ENCODE measurements at regions not wholly inside any gene's neighbourhood (a gene's known extent, or its start where the extent isn't known, plus 50 kb on each side); places are given as distances from the start of the nearest gene placed in this dataset.

DNA sequence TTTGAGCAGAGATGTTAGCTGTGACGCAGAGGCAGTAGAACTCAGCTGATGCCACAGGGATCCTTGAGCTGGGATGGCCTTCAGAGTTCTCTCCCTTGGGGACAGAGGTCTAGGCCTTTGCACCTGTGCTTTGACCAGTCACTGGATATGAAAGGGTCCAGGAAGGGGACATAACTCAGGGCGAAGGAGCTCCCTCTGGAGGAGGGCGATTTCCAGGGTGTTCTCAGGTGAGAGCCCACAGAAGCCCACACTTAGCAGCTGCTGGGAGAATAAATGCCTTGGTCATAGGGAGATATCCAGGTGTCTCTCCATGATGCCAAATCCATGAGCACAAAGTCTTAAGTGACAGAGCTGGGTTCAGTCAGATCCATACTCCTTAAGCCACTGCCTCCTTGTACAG, 369.2 kb downstream of the NYAP2 start:
- Histone ChIP-seq H3K9ac (ENCODE audit: insufficient read depth, low read length) (no peak overlapping the region), H4K20me1 (ENCODE audit: control insufficient read depth, extremely low read depth, insufficient read depth, low read length) (no peaks in the 10 kb centered on the region), H3K4me3 (replicated peaks in 1 of 4; ENCODE audit: control extremely low read depth in 1 of 4, insufficient read depth in 1 of 4, low read depth in 3 of 4, low read length in 4 of 4) (no peak overlapping the region), H3K27me3 (ENCODE audit: control insufficient read depth, insufficient read depth, low read length) (no peaks in the 10 kb centered on the region), H3K79me2 (ENCODE audit: control insufficient read depth, insufficient read depth, low read length) (no peaks in the 10 kb centered on the region), H3K9me3 (ENCODE audit: control insufficient read depth, insufficient read depth, low read depth, low read length) (no peaks in the 10 kb centered on the region), H3K4me1 (ENCODE audit: control insufficient read depth, extremely low read depth, insufficient read depth, low read length) (no peaks in the 10 kb centered on the region), H3K36me3 (ENCODE audit: control insufficient read depth, insufficient read depth, low read length) (no peaks in the 10 kb centered on the region), H3K4me2 (ENCODE audit: extremely low read depth, insufficient read depth, low read length) (no peak overlapping the region), H3K27ac (ENCODE audit: insufficient read depth, low read length) (no peak overlapping the region), H2AFZ (ENCODE audit: low read length) (no peak overlapping the region)
- no peak for TF ChIP-seq EZH2 (IDR thresholded peaks at IDR 0.05; ENCODE audit: low read length, missing control alignments)
- TF ChIP-seq, protein P1, sequence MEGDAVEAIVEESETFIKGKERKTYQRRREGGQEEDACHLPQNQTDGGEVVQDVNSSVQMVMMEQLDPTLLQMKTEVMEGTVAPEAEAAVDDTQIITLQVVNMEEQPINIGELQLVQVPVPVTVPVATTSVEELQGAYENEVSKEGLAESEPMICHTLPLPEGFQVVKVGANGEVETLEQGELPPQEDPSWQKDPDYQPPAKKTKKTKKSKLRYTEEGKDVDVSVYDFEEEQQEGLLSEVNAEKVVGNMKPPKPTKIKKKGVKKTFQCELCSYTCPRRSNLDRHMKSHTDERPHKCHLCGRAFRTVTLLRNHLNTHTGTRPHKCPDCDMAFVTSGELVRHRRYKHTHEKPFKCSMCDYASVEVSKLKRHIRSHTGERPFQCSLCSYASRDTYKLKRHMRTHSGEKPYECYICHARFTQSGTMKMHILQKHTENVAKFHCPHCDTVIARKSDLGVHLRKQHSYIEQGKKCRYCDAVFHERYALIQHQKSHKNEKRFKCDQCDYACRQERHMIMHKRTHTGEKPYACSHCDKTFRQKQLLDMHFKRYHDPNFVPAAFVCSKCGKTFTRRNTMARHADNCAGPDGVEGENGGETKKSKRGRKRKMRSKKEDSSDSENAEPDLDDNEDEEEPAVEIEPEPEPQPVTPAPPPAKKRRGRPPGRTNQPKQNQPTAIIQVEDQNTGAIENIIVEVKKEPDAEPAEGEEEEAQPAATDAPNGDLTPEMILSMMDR (conservative IDR thresholded peaks at IDR 0.05 in 1 of 2, IDR thresholded peaks at IDR 0.05 in 1 of 2; ENCODE audit: low read depth in 1 of 2, low read length in 2 of 2), result no peak
- no peak for DNase-seq (ENCODE audit: low read depth in 2 of 2)

DNA sequence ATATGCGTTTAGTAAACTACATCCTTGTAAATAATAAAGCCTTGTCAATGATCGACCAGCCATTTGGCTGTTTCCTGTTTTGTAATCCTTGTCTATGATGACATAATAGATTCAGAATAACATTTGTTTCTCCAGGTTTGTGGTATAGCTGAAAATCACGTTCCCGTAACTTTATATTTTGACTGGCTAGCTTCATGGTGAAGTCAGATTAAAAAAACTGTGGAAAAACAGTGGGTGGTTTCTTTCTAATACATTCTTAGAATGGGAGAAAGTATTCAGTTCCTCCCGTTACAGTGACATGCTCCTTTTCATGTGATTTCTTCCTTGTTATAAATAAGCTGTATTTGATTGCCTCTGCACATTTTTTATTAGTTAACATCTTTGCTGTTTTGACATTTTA, 366.9 kb downstream of the NYAP2 start:
- no peaks in the 10 kb centered on the region for H3K4me1 ChIP-seq (ENCODE audit: control insufficient read depth, extremely low read depth, insufficient read depth, low read length)
- H3K36me3 ChIP-seq (ENCODE audit: control insufficient read depth, insufficient read depth, low read length), result no peaks in the 10 kb centered on the region
- H3K79me2 ChIP-seq (ENCODE audit: control insufficient read depth, insufficient read depth, low read length), result no peaks in the 10 kb centered on the region
- TF ChIP-seq EZH2 (IDR thresholded peaks at IDR 0.05; ENCODE audit: low read length, missing control alignments), result no peak
- TF ChIP-seq, protein P1 (conservative IDR thresholded peaks at IDR 0.05 in 1 of 2, IDR thresholded peaks at IDR 0.05 in 1 of 2; ENCODE audit: low read depth in 1 of 2, low read length in 2 of 2), result no peak
- H2AFZ ChIP-seq (ENCODE audit: low read length), result no peak overlapping the region
- H4K20me1 ChIP-seq (ENCODE audit: control insufficient read depth, extremely low read depth, insufficient read depth, low read length), result no peaks in the 10 kb centered on the region
- no peak overlapping the region for H3K4me2 ChIP-seq (ENCODE audit: extremely low read depth, insufficient read depth, low read length)
- H3K4me3 ChIP-seq (replicated peaks in 1 of 4; ENCODE audit: control extremely low read depth in 1 of 4, insufficient read depth in 1 of 4, low read depth in 3 of 4, low read length in 4 of 4), result no peak overlapping the region
- DNase-seq (ENCODE audit: low read depth in 2 of 2), result peak in 1 of 2 donors; percentile 38
- no peak overlapping the region for H3K27ac ChIP-seq (ENCODE audit: insufficient read depth, low read length)
- no peaks in the 10 kb centered on the region for H3K27me3 ChIP-seq (ENCODE audit: control insufficient read depth, insufficient read depth, low read length)
- no peak overlapping the region for H3K9ac ChIP-seq (ENCODE audit: insufficient read depth, low read length)
- H3K9me3 ChIP-seq (ENCODE audit: control insufficient read depth, insufficient read depth, low read depth, low read length), result no peaks in the 10 kb centered on the region

DNA sequence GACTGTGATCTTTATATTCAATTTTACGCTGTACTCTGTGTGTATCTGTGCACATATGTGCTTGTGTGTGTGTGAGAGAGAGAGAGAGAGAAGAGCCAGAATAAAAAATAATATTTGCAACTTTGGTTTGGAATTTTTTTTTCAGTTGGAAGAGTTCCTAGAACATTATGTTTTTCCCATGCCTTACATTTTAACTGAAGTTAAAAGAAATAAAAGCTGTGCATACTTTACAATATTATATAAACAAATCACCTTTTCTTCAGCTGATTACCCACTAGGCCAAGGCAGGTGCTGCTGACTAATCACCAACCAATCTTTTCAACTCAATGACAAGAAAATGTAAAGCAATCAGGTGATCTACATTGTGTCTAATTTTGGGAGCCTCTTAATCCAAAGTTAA, 366.3 kb downstream of the NYAP2 start:
- no peak overlapping the region for H3K4me2 ChIP-seq (ENCODE audit: extremely low read depth, insufficient read depth, low read length)
- peak in 1 of 2 donors; percentile 68 for DNase-seq (ENCODE audit: low read depth in 2 of 2)
- H3K4me3 ChIP-seq (replicated peaks in 1 of 4; ENCODE audit: control extremely low read depth in 1 of 4, insufficient read depth in 1 of 4, low read depth in 3 of 4, low read length in 4 of 4), result no peak overlapping the region
- no peak overlapping the region for H2AFZ ChIP-seq (ENCODE audit: low read length)
- no peak for TF ChIP-seq EZH2 (IDR thresholded peaks at IDR 0.05; ENCODE audit: low read length, missing control alignments)
- TF ChIP-seq, protein P1 (conservative IDR thresholded peaks at IDR 0.05 in 1 of 2, IDR thresholded peaks at IDR 0.05 in 1 of 2; ENCODE audit: low read depth in 1 of 2, low read length in 2 of 2), result no peak
- H3K27ac ChIP-seq (ENCODE audit: insufficient read depth, low read length), result no peak overlapping the region
- H3K9me3 ChIP-seq (ENCODE audit: control insufficient read depth, insufficient read depth, low read depth, low read length), result no peaks in the 10 kb centered on the region
- H3K79me2 ChIP-seq (ENCODE audit: control insufficient read depth, insufficient read depth, low read length), result no peaks in the 10 kb centered on the region
- no peaks in the 10 kb centered on the region for H3K4me1 ChIP-seq (ENCODE audit: control insufficient read depth, extremely low read depth, insufficient read depth, low read length)
- no peaks in the 10 kb centered on the region for H4K20me1 ChIP-seq (ENCODE audit: control insufficient read depth, extremely low read depth, insufficient read depth, low read length)
- H3K27me3 ChIP-seq (ENCODE audit: control insufficient read depth, insufficient read depth, low read length), result no peaks in the 10 kb centered on the region
- no peaks in the 10 kb centered on the region for H3K36me3 ChIP-seq (ENCODE audit: control insufficient read depth, insufficient read depth, low read length)
- no peak overlapping the region for H3K9ac ChIP-seq (ENCODE audit: insufficient read depth, low read length)
